Right lobe of liver (tissue), 6 donors: ENCODE measurements at regions not wholly inside any gene's neighbourhood (a gene's known extent, or its start where the extent isn't known, plus 50 kb on each side); places are given as distances from the start of the nearest gene placed in this dataset.

Experiments used
- ATAC-seq, 4 donors: fragments of 200-7000 bp; cut with Tn5 transposase; one replicate each; pipeline ENCODE4 v1.9.1; 2020; ENCODE audit warnings: mild to moderate bottlenecking in 4 of 4, moderate library complexity in 4 of 4
- DNase-seq, 3 donors: peaks; one replicate each; pipeline ENCODE4 v3.0.0-alpha.2; 2020
- H3K27ac ChIP-seq, 3 donors: fragments of 200-600 bp; one replicate each; pipeline ENCODE4 v1.8.0; 2022
- H3K27me3 ChIP-seq, 2 donors: fragments of 200-600 bp; one replicate each; pipeline ENCODE4 v1.8.0; 2022
- H3K36me3 ChIP-seq, 4 donors: fragments of 200-600 bp; sonication (generic) in 1 of 4; one replicate each; pipeline versions ENCODE4 v1.5.1 to v1.8.0; 2017 to 2022; ENCODE audit warnings: control low read depth in 1 of 4
- H3K4me1 ChIP-seq, 4 donors: fragments of 200-600 bp; sonication (generic) in 1 of 4; one replicate each; pipeline versions ENCODE4 v1.5.1 to v1.8.0; 2017 to 2022; ENCODE audit warnings: control low read depth in 1 of 4
- H3K4me3 ChIP-seq, 3 donors: fragments of 200-600 bp; one replicate each; pipeline ENCODE4 v1.8.0; 2022
- H3K9me3 ChIP-seq, 4 donors: fragments of 200-600 bp; sonication (generic) in 1 of 4; one replicate each; pipeline versions ENCODE4 v1.5.1 to v1.8.0; 2017 to 2022; ENCODE audit warnings: control low read depth in 1 of 4
- CTCF ChIP-seq, 4 donors: fragments of 200-600 bp in 3 of 4; fragments of 450-650 bp in 1 of 4; IDR thresholded peaks; one replicate each; pipeline versions ENCODE4 v1.5.1 to v1.8.0; 2016 to 2022; ENCODE audit warnings: antibody characterized with exemption in 4 of 4, mild to moderate bottlenecking in 2 of 4
- POLR2A ChIP-seq: fragments of 450-650 bp; IDR thresholded peaks from one replicate; pipeline ENCODE4 v1.6.1; 2017; ENCODE audit warnings: antibody characterized with exemption, mild to moderate bottlenecking
- WGBS: methylation state at CpG from one replicate; pipeline ENCODE4 v1.1.6; 2018; ENCODE audit warnings: low coverage, low lambda C conversion rate; ENCODE audit not compliant: insufficient coverage; ENCODE audit errors: missing lambda C conversion rate; 5-methylcytosine and 5-hydroxymethylcytosine counted together
- intact Hi-C, 2 donors: fragments of 100-400 bp; cut with DNase I; formaldehyde crosslinking; loops; one replicate each; pipeline versions ENCODE4 v1.11.2 to v1.14.1; 2022
- donor health status: DM: no; HTN: yes; CAD: no.
- donor health status: DM: no; HTN: no; CAD: no.
- donor health status: DM: no; HTN: no; CAD: no.
- donor health status: DM: no; HTN: yes; CAD: no.
- donor health status: DM: no; HTN: yes; CAD: no.

DNA sequence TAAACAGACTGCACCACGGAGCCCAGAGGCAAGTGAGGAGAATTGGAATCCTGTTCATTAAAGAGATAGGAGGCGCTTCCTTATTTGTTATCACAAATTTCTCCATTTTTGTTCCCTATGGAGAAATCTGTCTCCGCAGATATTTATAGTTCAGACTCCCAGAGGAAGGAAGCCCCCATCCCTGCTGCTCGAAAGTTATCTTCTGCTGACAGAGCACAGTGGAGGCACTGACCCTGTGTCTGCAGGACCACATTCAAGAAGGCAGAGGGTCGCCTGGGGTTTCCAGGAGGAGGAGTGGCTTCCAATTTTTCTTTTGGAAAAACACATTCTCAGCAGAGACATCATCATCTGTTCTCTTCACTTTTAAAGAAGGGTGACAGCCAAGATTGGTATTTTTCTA, 73.0 kb upstream of the GPR45 start:
- Histone ChIP-seq H3K36me3 (no peaks in the 10 kb centered on the region), H3K9me3 (no peaks in the 10 kb centered on the region), H3K27me3 (no peaks in the 10 kb centered on the region), H3K27ac (no peak overlapping the region), H3K4me1 (no peaks in the 10 kb centered on the region), H3K4me3 (no peak overlapping the region)
- intact Hi-C loops: no loop called here
- DNase-seq (no peak), ATAC-seq (peak; percentile 62 to 73 (median 66))
- 42% methylated on average over 5 of the region's 5 CpGs for WGBS
- TF ChIP-seq CTCF (IDR thresholded peaks at IDR 0.05) (no peak), POLR2A (no peak)

- H3K4me3 ChIP-seq: no peak overlapping the region
- H3K27ac ChIP-seq: no peak overlapping the region
- H3K27me3 ChIP-seq: no peaks in the 10 kb centered on the region
- DNase-seq (no peak), ATAC-seq (no peak)
- no peaks in the 10 kb centered on the region for H3K4me1 ChIP-seq
- no peaks in the 10 kb centered on the region for H3K36me3 ChIP-seq
- 11% methylated on average over 4 of the region's 4 CpGs for WGBS
- intact Hi-C loops: no loop called here
- H3K9me3 ChIP-seq: no peaks in the 10 kb centered on the region
- TF ChIP-seq CTCF (IDR thresholded peaks at IDR 0.05): no peak
- TF ChIP-seq POLR2A: no peak
Measured at GRCh38 chr2:105175231-105175630, 66.3 kb upstream of the GPR45 start.

DNA sequence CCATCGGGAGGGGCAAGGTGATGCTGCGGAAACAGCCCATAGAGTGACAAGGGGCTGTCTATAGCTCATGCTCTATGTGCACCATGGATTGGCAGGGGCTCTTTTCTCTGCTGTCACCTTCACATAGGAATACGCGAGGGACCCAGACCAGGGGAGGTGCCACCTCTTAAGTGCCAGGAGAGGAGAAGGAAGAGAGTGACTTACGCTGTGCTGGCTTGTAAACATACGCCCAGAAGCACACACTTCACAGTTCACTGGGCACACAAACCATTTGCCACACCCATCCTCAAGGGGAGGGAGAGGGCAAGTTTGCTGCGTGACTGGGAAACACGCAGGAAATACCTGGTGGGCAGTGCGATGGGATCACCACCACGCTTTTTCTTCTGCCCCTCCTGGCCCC, 65.1 kb upstream of the GPR45 start:
- no peaks in the 10 kb centered on the region for H3K4me1 ChIP-seq
- H3K36me3 ChIP-seq: no peaks in the 10 kb centered on the region
- 67% methylated on average over 5 of the region's 10 CpGs for WGBS
- no peak for TF ChIP-seq CTCF (IDR thresholded peaks at IDR 0.05)
- no peak for TF ChIP-seq POLR2A
- no peak for ATAC-seq
- H3K4me3 ChIP-seq: no peak overlapping the region
- H3K27ac ChIP-seq: no peak overlapping the region
- no peak for DNase-seq
- no peaks in the 10 kb centered on the region for H3K27me3 ChIP-seq
- H3K9me3 ChIP-seq: no peaks in the 10 kb centered on the region
- intact Hi-C loops: no loop called here

- H3K9me3 ChIP-seq: no peaks in the 10 kb centered on the region
- no peak overlapping the region for H3K27ac ChIP-seq
- no peak overlapping the region for H3K4me3 ChIP-seq
- TF ChIP-seq POLR2A (no peak), CTCF (IDR thresholded peaks at IDR 0.05) (no peak)
- 47% methylated on average over 2 of the region's 2 CpGs for WGBS
- ATAC-seq (no peak), DNase-seq (no peak)
- no peaks in the 10 kb centered on the region for H3K27me3 ChIP-seq
- H3K4me1 ChIP-seq: no peaks in the 10 kb centered on the region
- H3K36me3 ChIP-seq: no peaks in the 10 kb centered on the region
- intact Hi-C loops: no loop called here
Measured at GRCh38 chr2:105177008-105177407, 64.5 kb upstream of the GPR45 start.
